IPS-20b (cell line): ENCODE measurements at regions not wholly inside any gene's neighbourhood (a gene's known extent, or its start where the extent isn't known, plus 50 kb on each side); places are given as distances from the start of the nearest gene placed in this dataset.

Experiments
- H3K27ac ChIP-seq: one replicate; pipeline ENCODE4 v1.5.1; 2013; ENCODE audit warnings: low read length
- H3K27me3 ChIP-seq: 2 replicates; pipeline ENCODE4 v1.6.1; 2013; ENCODE audit warnings: mild to moderate bottlenecking, low read length, inconsistent platforms; ENCODE audit not compliant: insufficient read depth
- H3K36me3 ChIP-seq: 2 replicates; pipeline ENCODE4 v1.6.1; 2013; ENCODE audit warnings: low read depth, mild to moderate bottlenecking, inconsistent platforms, low read length, moderate library complexity; ENCODE audit not compliant: insufficient read depth
- H3K4me1 ChIP-seq: 2 replicates; pipeline ENCODE4 v1.6.1; 2013; ENCODE audit warnings: mild to moderate bottlenecking, control low read depth, inconsistent platforms, low read length, moderate library complexity; ENCODE audit not compliant: insufficient read depth
- H3K4me3 ChIP-seq: 2 replicates; pipeline ENCODE4 v1.5.1; 2013; ENCODE audit warnings: mild to moderate bottlenecking, low read length, inconsistent platforms
- H3K9ac ChIP-seq: 2 replicates; pipeline ENCODE4 v1.6.1; 2013; ENCODE audit warnings: low read depth, mild to moderate bottlenecking, inconsistent platforms, low read length, moderate library complexity
- H3K9me3 ChIP-seq: 2 replicates; pipeline ENCODE4 v1.6.1; 2013; ENCODE audit warnings: mild to moderate bottlenecking, low read depth, low read length, inconsistent platforms; ENCODE audit not compliant: insufficient read depth

DNA sequence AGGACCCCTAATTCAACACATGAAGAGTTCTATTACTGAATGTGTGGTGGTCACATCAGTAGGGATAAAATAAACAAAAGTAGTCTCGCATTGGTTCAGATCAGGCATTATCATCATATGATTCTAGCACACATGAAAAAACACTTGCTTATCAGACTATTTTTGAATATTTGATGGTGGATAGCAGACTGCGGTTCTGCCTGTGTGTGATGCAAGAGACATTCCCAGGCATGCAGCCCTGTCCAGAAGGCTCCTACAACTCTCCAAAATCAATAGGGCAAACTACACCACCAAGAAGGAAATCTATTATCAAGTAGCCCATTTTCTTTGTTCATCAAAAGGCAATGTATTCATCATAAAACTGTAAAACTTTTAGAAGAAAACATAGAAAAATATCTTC lies 304.7 kb downstream of the DUSP10 start:
- no peak overlapping the region for H3K27ac ChIP-seq
- no peaks in the 10 kb centered on the region for H3K36me3 ChIP-seq
- H3K4me3 ChIP-seq: no peak overlapping the region
- no peak overlapping the region for H3K9ac ChIP-seq
- peaks cover 7% of the 10 kb centered on the region; the same call in 1 of the 2 replicates for H3K4me1 ChIP-seq
- H3K27me3 ChIP-seq: no peaks in the 10 kb centered on the region
- H3K9me3 ChIP-seq: no peaks in the 10 kb centered on the region

DNA sequence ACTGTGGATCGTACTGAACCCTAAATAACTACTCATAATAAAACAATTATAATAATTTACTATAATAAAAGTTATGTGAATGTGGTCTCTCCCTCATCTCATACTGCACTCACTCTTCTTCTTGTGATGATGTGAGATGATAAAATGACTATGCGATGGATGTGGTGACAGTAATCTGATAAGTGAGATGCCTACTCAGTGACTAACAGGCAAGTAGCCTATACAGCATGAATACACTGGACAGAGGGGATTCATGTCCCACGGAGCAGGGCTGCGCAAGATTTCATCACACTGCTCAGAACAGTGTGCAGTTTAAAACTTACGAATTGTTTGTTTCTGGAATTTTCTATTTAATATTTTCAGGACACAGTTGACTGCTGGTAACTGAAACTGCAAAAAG lies 304.0 kb downstream of the DUSP10 start:
- Histone ChIP-seq H3K4me1 (peaks cover 7% of the 10 kb centered on the region; the same call in 1 of the 2 replicates), H3K9ac (no peak overlapping the region), H3K9me3 (no peaks in the 10 kb centered on the region), H3K27ac (no peak overlapping the region), H3K36me3 (no peaks in the 10 kb centered on the region), H3K4me3 (no peak overlapping the region), H3K27me3 (no peaks in the 10 kb centered on the region)

DNA sequence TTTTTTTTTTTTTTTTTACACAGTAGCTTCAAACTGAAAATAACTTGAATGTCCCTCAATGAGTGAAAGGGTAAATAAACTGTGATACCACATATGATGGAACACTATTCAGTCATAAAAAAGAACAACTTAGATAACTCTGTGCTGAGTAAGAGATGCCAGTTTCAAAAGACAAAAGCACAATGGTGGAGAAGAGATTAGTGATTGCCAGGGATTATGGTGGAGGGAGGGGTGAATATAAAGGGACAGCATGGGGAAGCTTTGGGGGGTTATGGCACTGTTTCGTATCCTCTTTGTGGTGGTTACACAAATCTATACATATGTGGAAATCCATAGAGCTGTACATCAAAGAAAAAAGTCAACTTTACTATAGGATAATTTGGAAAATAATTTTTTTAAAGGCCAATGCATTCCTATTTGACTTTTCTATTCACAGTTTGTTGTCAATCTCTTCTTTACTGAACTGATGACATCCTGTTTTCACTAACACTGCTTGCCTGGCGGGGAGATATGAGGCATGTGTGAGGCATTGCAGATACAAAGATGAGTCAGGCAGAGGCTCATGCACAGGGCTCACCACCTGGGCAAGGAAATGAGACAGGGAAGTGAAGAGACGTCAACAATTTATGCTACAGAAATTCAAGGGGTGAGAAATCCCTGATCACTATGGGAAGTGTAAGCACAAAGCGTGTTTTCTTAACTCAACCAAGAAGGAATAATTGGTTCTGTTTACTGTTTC lies 302.7 kb downstream of the DUSP10 start:
- Histone ChIP-seq H3K9ac (no peak overlapping the region), H3K27me3 (no peaks in the 10 kb centered on the region), H3K27ac (no peak overlapping the region), H3K36me3 (no peaks in the 10 kb centered on the region), H3K4me3 (no peak overlapping the region), H3K9me3 (no peaks in the 10 kb centered on the region), H3K4me1 (peaks cover 7% of the 10 kb centered on the region; the same call in 1 of the 2 replicates)

DNA sequence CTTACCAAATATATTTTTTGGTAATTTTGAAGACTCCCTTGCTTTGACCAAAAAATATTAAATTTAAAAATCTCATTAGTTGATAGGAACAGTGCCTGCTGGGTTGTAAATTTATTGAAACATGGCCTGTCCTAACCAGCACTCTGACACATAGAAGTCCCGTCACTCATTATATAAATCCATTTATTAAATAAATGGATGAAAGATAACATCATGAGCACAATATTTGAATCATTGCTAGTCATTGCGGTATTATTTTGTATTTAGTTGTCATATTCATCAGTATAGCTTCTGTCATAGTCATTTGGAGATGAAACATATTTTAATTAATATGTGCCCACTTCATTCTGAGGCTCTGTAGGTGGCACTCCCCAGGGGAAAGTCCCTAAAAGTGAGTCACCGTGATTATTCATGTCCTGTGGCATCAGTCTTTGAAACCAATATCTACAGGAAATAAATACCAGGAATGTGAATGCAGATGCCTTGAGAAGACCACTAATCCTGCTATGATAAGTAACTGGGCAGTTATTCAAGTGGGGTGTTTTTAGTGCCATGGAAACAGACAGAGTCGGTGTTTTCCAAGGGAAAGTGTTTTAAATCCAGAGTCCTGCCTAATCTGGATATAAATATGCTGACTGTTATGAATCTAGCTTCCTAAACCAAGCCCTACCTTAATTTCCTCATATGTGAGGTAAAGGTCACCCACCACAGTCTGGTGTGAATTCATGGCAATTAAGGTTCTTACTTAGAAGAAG lies 302.0 kb downstream of the DUSP10 start:
- H3K36me3 ChIP-seq: no peaks in the 10 kb centered on the region
- no peaks in the 10 kb centered on the region for H3K9me3 ChIP-seq
- peaks cover 7% of the 10 kb centered on the region; the same call in 1 of the 2 replicates for H3K4me1 ChIP-seq
- H3K9ac ChIP-seq: no peak overlapping the region
- no peaks in the 10 kb centered on the region for H3K27me3 ChIP-seq
- no peak overlapping the region for H3K4me3 ChIP-seq
- no peak overlapping the region for H3K27ac ChIP-seq

DNA sequence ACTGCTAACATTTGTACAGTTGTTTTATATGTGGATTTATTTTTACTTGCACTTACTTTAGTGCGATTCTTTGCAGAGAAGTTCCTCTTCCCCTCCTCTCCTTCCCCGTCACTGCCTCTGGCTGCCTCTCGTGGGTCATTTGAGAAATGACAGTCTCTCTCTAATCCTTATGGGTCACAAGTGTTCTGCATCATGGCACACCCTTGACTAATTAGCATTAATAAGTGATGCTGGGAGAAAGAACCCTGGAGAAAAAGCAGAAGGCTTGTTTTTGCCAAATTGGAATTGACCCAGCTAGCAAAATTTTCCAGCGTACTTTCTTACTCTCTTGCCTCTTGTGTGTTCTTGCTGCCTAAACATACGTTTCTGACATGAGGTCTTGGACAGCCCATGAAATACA lies 301.2 kb downstream of the DUSP10 start:
- peaks cover 7% of the 10 kb centered on the region; the same call in 1 of the 2 replicates for H3K4me1 ChIP-seq
- no peak overlapping the region for H3K27ac ChIP-seq
- H3K9me3 ChIP-seq: no peaks in the 10 kb centered on the region
- no peak overlapping the region for H3K9ac ChIP-seq
- H3K4me3 ChIP-seq: no peak overlapping the region
- no peaks in the 10 kb centered on the region for H3K27me3 ChIP-seq
- H3K36me3 ChIP-seq: no peaks in the 10 kb centered on the region

DNA sequence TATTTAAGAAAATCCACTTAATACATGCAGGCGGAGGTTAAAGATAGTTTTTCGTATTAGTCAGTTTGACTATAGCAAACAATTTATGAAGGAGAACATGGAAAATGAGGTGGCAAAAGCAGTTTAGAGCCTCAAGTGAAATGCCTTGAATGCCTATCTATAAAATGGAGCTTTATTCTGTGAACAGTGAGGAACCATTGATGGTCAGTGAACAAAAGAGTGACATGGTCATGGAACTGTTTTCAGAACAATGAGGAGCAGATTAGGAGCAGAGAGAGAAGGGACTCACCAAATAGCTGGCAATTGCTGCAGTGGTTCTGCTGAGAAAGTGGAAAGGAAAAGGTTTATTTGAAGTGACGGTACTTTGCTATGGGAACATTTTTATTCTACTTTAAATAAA lies 299.8 kb downstream of the DUSP10 start:
- Histone ChIP-seq H3K27me3 (no peaks in the 10 kb centered on the region), H3K27ac (no peak overlapping the region), H3K9ac (no peak overlapping the region), H3K4me1 (peaks cover 7% of the 10 kb centered on the region; the same call in 1 of the 2 replicates), H3K36me3 (no peaks in the 10 kb centered on the region), H3K4me3 (no peak overlapping the region), H3K9me3 (no peaks in the 10 kb centered on the region)

DNA sequence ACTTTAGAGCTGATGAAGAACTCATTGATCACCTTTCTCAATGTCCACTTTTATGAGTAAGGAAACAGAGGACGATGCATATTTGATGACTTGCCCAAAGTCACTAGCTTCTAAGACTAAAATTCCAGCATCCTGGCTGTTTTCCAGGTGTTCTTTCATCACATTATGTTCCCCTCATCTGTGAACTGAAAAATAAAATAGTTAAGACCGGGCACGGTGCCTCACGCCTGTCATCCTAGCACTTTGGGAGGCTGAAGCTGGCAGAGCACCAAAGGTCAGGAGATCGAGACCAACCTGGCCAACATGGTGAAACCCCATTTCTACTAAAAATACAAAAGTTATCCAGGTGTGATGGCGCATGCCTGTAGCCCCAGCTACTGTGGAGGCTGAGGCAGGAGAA lies 297.5 kb downstream of the DUSP10 start:
- Histone ChIP-seq H3K4me3 (no peak overlapping the region), H3K9ac (no peak overlapping the region), H3K27ac (no peak overlapping the region)

DNA sequence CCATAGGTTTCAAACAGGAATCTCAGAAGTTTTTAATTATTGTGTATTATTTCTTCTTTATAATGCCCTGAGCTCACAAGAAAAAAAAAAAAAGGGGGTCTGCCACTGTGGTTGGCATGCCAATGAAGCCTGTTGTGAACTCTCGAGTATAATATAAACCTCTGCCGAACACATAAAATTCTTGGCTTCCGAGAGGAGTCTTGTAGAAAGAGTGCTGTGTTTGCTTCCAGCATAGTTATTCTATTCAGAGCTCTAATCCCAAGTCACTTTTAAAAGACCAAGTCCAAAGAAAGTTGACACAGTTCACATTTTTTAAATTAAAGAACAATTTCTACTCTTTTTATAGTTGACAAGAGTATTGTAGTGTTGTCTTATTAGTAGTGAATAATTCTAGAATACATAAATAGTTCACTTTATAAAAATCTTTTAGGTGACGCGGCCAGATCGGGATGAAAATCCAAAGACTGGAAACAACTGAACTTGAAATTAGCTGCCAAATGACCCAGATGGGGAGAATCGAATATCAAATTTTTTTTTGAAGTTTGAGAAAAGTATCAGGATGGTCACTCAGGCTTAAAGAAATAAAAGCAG lies 293.2 kb downstream of the DUSP10 start:
- Histone ChIP-seq H3K9me3 (no peaks in the 10 kb centered on the region), H3K27ac (no peak overlapping the region), H3K4me1 (no peaks in the 10 kb centered on the region), H3K27me3 (no peaks in the 10 kb centered on the region), H3K36me3 (no peaks in the 10 kb centered on the region), H3K9ac (no peak overlapping the region), H3K4me3 (no peak overlapping the region)

More for the DNA sequence above, 297.5 kb downstream of the DUSP10 start:
- Histone ChIP-seq H3K27me3 (no peaks in the 10 kb centered on the region), H3K9me3 (no peaks in the 10 kb centered on the region), H3K4me1 (peaks cover 7% of the 10 kb centered on the region; the same call in 1 of the 2 replicates), H3K36me3 (no peaks in the 10 kb centered on the region)

DNA sequence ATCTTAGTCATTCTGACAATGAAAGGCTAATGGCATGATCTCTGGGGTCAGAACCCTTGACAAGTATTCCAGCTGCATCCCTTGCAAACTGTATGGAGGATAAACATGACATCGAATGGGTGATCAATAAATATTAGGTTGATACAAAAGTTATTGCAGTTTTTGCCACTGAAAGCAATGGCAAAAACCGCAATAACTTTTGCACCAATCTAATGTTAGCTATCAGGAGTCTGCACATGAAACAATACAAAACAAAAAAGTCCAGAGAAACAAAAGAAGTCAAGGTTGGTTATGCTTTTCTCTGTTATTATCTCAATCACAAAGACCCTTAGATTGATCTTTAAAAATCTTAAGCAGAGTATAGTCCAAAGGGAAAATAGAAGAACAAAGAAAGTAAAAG lies 292.7 kb downstream of the DUSP10 start:
- no peaks in the 10 kb centered on the region for H3K36me3 ChIP-seq
- H3K9me3 ChIP-seq: no peaks in the 10 kb centered on the region
- H3K9ac ChIP-seq: no peak overlapping the region
- no peak overlapping the region for H3K27ac ChIP-seq
- no peaks in the 10 kb centered on the region for H3K4me1 ChIP-seq
- no peaks in the 10 kb centered on the region for H3K27me3 ChIP-seq
- H3K4me3 ChIP-seq: no peak overlapping the region

DNA sequence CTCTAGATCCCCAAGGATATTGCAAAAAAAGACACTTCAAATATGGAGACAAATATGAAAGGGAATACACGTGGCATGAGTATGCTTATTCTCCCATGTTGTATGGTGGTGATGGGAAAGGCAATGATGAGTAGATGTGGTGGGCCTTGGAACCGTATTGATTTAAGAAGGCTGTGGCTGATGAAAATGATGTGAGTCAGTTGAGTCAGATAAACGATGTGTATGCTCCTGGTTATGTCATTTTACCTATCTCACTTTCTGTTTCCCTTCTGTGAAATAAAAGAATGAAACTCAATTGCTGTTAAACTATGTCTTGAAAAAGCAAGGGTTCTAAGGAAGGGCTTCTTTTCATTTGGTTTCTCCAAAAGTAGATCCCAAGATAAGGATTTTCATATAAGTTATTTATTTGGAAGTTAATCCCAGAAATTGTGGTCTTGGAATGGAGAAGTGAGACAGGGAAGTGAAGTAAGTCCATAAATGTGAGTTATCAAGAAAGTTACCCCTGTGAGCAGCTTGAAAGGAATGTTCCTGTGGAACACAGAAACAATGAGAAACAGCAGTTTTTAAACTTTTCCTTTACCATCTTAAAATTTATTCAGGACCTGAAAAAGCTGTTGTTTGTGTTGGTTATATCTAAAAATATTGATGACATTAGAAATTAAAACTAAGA lies 292.0 kb downstream of the DUSP10 start:
- no peak overlapping the region for H3K27ac ChIP-seq
- no peaks in the 10 kb centered on the region for H3K4me1 ChIP-seq
- H3K27me3 ChIP-seq: no peaks in the 10 kb centered on the region
- H3K9me3 ChIP-seq: no peaks in the 10 kb centered on the region
- H3K36me3 ChIP-seq: no peaks in the 10 kb centered on the region
- no peak overlapping the region for H3K4me3 ChIP-seq
- no peak overlapping the region for H3K9ac ChIP-seq

DNA sequence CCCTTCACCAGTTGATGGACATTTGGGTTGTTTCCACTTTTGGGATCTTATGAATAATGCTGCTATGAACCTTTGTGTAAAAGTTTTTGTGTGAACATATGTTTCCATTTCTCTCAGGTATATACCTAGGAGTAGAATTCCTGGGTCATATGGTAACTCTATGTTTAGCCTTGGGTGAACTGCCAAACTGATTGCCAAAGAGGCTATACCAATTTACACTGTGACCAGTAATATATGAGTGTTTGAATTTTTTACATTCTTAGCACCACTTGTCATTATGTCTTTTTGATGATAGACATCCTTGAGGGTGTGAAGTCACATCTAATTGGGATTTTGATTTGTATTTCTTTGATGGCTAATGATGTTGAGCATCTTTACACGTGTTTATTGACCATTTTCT lies 290.1 kb downstream of the DUSP10 start:
- no peaks in the 10 kb centered on the region for H3K9me3 ChIP-seq
- no peak overlapping the region for H3K27ac ChIP-seq
- H3K36me3 ChIP-seq: no peaks in the 10 kb centered on the region
- no peaks in the 10 kb centered on the region for H3K4me1 ChIP-seq
- no peaks in the 10 kb centered on the region for H3K27me3 ChIP-seq
- H3K4me3 ChIP-seq: no peak overlapping the region
- no peak overlapping the region for H3K9ac ChIP-seq
